Brain microvascular endothelial cell (primary cell): ENCODE measurements at regions not wholly inside any gene's neighbourhood (a gene's known extent, or its start where the extent isn't known, plus 50 kb on each side); places are given as distances from the start of the nearest gene placed in this dataset.

Source experiments
- DNase-seq: peaks from one replicate; pipeline ENCODE4 v3.0.0-alpha.2; 2020
- H3K27ac ChIP-seq: fragments of 250-450 bp; sonication (Bioruptor Pico); 2 replicates; pipeline ENCODE4 v1.5.1; 2020; ENCODE audit warnings: mild to moderate bottlenecking, moderate library complexity
- H3K27me3 ChIP-seq: fragments of 250-450 bp; sonication (Bioruptor Pico); replicated peaks from 2 replicates; pipeline ENCODE4 v1.5.1; 2020; ENCODE audit warnings: mild to moderate bottlenecking
- H3K36me3 ChIP-seq: fragments of 250-450 bp; sonication (Bioruptor Pico); replicated peaks from 2 replicates; pipeline ENCODE4 v1.5.1; 2020; ENCODE audit warnings: mild to moderate bottlenecking
- H3K4me3 ChIP-seq: 2 replicates; pipeline ENCODE4 v1.5.1; 2011; ENCODE audit warnings: low read depth, mild to moderate bottlenecking, control low read depth, low read length, moderate library complexity
- in situ Hi-C: cut with HindIII; loops from 2 replicates; pipeline ENCODE4 v1.10.0; 2017; ENCODE audit warnings: low sequenced_read_pairs, low pct_ligation_motif_present
- TF ChIP-seq, protein P1 (sequence below): IDR thresholded peaks from 2 replicates; pipeline ENCODE4 v1.5.1; 2011; ENCODE audit warnings: low read depth, mild to moderate bottlenecking, moderate library complexity, low read length, control low read depth, inconsistent platforms; ENCODE audit errors: missing control alignments

DNA sequence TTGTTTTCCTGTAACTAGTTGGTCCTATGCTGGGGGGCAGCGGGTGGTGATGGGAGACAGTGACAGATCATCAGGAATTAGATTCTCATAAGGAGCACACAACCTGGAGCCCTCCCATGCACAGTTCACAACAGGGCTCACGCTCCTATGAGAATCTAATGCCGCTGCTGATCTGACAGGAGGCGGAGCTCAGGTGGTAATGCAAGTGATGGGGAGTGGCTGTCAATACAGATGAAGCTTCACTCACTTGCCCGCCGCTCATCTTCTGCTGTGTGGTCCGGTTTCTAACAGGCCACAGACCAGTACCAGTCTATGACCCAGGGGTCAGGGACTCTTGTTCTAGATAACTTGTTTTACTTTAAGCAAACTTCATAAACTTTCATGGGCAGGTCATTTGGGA, 205.3 kb upstream of the SLC14A2 start:
- in situ Hi-C loops = no loop called here
- Histone ChIP-seq H3K27ac (no peak overlapping the region), H3K4me3 (no peak overlapping the region), H3K27me3 (no peaks in the 10 kb centered on the region), H3K36me3 (no peaks in the 10 kb centered on the region)
- TF ChIP-seq, protein P1, sequence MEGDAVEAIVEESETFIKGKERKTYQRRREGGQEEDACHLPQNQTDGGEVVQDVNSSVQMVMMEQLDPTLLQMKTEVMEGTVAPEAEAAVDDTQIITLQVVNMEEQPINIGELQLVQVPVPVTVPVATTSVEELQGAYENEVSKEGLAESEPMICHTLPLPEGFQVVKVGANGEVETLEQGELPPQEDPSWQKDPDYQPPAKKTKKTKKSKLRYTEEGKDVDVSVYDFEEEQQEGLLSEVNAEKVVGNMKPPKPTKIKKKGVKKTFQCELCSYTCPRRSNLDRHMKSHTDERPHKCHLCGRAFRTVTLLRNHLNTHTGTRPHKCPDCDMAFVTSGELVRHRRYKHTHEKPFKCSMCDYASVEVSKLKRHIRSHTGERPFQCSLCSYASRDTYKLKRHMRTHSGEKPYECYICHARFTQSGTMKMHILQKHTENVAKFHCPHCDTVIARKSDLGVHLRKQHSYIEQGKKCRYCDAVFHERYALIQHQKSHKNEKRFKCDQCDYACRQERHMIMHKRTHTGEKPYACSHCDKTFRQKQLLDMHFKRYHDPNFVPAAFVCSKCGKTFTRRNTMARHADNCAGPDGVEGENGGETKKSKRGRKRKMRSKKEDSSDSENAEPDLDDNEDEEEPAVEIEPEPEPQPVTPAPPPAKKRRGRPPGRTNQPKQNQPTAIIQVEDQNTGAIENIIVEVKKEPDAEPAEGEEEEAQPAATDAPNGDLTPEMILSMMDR = no peak
- no peak for DNase-seq

DNA sequence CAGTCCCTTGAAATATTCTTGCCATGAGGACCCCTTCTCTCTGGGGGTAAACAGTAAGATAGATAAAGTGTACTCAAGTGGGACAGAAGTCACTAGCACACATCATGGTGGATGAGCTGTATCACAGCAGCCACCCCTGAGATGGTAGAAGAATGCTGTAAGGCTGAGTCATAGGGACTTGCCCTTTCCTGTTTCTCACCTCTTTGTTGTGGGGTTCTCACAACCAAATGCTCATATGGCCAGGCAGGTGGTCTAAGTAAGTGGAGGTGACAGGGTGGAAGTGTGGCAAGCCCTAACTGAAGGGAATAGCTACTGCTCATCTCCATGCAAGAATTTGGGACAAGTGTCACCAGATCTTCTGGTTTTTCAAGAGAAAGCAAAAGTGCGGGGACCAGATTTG, 202.7 kb upstream of the SLC14A2 start:
- Histone ChIP-seq H3K36me3 (no peaks in the 10 kb centered on the region), H3K4me3 (no peak overlapping the region), H3K27me3 (no peaks in the 10 kb centered on the region), H3K27ac (no peak overlapping the region)
- TF ChIP-seq, protein P1 = no peak
- no peak for DNase-seq
- in situ Hi-C loops = no loop called here

DNA sequence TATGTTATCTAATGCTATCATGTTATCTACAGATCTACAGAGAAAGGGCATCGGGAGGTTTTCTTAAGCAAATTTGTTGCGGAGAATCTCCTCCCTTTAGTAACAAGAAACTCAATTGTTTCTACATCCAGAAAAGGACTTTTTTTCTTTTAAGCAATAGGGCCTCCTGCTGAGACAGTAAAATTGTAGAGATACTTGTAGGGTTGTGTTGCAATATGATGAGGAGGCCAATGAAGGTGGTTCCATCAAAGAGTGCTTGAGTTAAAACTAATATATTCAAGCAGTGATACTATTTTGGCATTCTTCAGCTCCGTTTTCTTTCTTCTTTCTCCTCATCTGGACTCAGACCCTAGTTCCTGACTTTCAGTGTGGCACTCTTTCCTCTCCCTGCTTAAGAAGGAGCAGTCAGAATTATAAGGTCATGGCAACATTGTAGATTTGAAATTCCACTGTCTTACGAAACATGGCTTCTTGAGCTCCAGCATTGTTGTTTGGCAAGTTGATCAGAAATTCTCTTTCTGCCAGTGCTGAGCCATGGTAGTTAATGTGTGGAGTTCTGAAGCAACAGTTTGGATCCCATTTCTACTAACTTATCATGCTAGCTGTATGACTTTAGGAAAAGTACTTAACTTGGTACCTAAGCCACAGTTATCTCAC, 202.0 kb upstream of the SLC14A2 start:
- Histone ChIP-seq H3K4me3 (no peak overlapping the region), H3K27ac (no peak overlapping the region), H3K27me3 (no peaks in the 10 kb centered on the region), H3K36me3 (no peaks in the 10 kb centered on the region)
- TF ChIP-seq, protein P1 = no peak
- in situ Hi-C loops = no loop called here
- DNase-seq = no peak

DNA sequence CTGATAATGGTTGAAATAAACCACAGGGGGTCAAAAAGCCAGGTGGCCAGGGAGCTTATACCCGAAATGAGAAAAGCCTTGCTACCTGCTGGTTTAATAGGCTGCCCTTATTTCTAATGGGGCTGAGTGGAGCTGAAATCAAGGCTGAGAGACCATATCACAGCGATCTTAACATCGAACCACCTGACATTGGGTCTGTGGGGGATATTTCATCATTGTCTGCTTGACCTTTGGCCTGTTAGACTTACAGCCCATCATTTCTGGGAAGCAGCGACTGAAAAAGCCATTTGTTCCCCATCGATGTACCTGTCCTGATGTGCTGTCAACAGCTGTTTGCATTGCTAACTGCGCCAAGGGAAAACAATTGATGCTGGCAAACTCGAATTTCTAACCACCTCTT, 199.7 kb upstream of the SLC14A2 start:
- H3K36me3 ChIP-seq = no peaks in the 10 kb centered on the region
- TF ChIP-seq, protein P1 = no peak
- in situ Hi-C loops = no loop called here
- H3K4me3 ChIP-seq = no peak overlapping the region
- H3K27ac ChIP-seq = no peak overlapping the region
- H3K27me3 ChIP-seq = no peaks in the 10 kb centered on the region
- no peak for DNase-seq

DNA sequence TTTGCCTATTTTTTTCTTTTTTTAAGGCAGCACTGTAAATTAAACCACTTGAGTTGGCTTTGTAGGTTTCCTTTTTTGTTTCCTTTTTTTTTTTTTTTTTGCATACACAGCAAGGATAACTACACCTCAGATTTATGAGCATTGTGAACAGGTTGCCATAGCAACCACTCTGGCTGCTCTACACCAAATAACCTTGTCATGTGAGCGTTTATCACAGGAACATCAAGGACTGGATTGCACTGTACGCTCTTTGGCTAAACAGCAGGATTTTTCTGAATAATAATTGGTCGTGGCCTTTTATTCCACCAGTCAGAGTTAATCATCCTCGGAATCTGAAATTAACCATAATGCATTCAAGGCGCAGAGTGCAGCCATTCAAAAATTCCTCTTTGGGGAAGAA, 199.1 kb upstream of the SLC14A2 start:
- Histone ChIP-seq H3K4me3 (no peak overlapping the region), H3K27ac (no peak overlapping the region), H3K27me3 (no peaks in the 10 kb centered on the region), H3K36me3 (no peaks in the 10 kb centered on the region)
- DNase-seq = no peak
- TF ChIP-seq, protein P1 = no peak
- in situ Hi-C loops = no loop called here

DNA sequence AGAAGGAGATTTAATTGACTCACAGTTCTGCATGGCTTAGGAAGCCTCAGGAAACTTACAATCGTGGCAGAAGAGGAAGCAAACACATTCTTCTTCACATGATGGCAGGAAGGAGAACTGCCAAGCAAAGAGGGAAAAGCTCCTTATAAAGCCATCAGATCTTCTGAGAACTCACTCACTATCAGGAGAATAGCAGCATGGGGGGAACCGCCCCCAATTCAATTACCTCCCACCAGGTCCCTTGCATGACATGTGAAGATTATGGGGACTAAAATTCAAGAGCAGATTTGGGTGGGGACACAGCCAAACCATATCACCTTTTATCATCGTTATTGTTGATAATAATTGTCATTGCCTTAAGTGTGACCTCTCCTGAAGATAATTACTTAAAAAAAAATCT, 197.9 kb upstream of the SLC14A2 start:
- TF ChIP-seq, protein P1 = no peak
- DNase-seq = no peak
- in situ Hi-C loops = no loop called here
- Histone ChIP-seq H3K27ac (no peak overlapping the region), H3K27me3 (no peaks in the 10 kb centered on the region), H3K4me3 (no peak overlapping the region), H3K36me3 (no peaks in the 10 kb centered on the region)
